B cell (primary cell): ENCODE measurements at regions not wholly inside any gene's neighbourhood (a gene's known extent, or its start where the extent isn't known, plus 50 kb on each side); places are given as distances from the start of the nearest gene placed in this dataset.

Source experiments
- EZH2 ChIP-seq: IDR thresholded peaks from 2 replicates; pipeline ENCODE4 v1.6.1; 2012; ENCODE audit warnings: borderline replicate concordance, low read depth, mild to moderate bottlenecking, moderate library complexity, low read length; ENCODE audit not compliant: insufficient read depth, poor library complexity, severe bottlenecking
- TF ChIP-seq, protein P1 (sequence below): fragments of 200-600 bp; IDR thresholded peaks from one replicate; pipeline ENCODE4 v1.8.0; 2022; ENCODE audit warnings: antibody characterized with exemption, mild to moderate bottlenecking

GRCh38 chr3:98712726-98713125 is 50.4 kb upstream of the ST3GAL6 start:
- TF ChIP-seq, protein P1, sequence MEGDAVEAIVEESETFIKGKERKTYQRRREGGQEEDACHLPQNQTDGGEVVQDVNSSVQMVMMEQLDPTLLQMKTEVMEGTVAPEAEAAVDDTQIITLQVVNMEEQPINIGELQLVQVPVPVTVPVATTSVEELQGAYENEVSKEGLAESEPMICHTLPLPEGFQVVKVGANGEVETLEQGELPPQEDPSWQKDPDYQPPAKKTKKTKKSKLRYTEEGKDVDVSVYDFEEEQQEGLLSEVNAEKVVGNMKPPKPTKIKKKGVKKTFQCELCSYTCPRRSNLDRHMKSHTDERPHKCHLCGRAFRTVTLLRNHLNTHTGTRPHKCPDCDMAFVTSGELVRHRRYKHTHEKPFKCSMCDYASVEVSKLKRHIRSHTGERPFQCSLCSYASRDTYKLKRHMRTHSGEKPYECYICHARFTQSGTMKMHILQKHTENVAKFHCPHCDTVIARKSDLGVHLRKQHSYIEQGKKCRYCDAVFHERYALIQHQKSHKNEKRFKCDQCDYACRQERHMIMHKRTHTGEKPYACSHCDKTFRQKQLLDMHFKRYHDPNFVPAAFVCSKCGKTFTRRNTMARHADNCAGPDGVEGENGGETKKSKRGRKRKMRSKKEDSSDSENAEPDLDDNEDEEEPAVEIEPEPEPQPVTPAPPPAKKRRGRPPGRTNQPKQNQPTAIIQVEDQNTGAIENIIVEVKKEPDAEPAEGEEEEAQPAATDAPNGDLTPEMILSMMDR: no peak
- no peak for TF ChIP-seq EZH2
